D341Med (cell line): ENCODE measurements at regions not wholly inside any gene's neighbourhood (a gene's known extent, or its start where the extent isn't known, plus 50 kb on each side); places are given as distances from the start of the nearest gene placed in this dataset.

Experiments used
- DNase-seq: peaks from one replicate; pipeline ENCODE4 v3.0.0; 2012; ENCODE audit warnings: low spot score

DNA sequence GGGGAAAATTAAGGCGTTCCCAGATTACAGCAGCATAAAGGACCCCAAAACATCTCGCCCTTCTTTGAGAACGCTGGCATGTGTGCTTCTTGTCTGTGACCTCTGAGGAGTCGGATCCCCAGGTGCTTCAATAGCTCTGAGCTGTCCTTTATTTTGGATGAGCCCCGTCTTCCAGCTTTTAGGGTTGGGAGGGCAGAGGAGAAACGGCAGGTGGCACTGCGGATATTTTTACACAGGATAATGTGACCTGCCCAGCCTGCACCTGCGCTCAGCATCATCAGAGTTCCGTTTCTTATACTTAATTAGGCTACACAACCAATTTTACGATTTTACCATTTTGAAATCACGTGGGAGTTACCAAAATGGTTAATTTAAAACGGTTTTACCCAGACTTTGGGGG lies 147.7 kb upstream of the RPS6KA2 start:
- DNase-seq: no peak

- DNase-seq: no peak
Measured at GRCh38 chr6:166774292-166774691, 147.2 kb upstream of the RPS6KA2 start.

DNA sequence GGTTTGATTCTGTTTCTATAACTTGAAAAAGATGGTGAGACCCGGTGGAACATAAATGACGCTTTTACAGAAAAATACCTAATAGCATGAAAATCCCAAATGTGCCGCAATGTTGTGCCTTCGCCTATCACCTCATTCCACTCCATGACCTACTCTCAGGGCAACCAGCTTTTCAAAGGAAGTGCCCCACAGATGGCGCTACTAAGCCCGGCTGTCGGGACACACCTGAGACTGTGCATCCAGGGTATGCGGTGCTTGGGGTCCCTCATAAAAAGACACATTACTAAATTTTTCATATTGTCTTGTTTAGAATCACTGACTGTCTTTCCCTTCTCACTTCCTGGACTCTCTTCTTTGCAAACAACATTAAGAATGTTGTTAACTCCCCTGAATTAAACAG lies 145.5 kb upstream of the RPS6KA2 start:
- DNase-seq: no peak

DNA sequence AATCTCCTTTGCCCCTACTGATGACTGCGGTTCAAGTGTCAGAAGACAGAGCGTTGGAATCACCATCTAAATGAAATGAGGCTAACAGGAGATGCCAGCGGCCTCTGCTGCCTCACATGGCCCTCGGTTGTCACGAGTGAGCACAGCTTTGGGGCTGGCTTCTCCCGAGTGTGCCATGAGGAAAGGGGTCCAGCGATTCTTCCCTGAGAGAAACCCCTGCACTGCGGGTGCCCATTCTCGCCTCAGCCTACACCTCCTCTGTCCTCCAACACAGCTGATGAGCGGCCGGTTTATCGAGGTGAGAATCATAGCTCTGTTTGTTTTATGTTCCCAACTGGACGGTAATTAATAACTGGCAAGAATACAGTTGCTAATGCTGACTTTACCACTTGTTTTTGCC lies 144.7 kb upstream of the RPS6KA2 start:
- DNase-seq: no peak

DNA sequence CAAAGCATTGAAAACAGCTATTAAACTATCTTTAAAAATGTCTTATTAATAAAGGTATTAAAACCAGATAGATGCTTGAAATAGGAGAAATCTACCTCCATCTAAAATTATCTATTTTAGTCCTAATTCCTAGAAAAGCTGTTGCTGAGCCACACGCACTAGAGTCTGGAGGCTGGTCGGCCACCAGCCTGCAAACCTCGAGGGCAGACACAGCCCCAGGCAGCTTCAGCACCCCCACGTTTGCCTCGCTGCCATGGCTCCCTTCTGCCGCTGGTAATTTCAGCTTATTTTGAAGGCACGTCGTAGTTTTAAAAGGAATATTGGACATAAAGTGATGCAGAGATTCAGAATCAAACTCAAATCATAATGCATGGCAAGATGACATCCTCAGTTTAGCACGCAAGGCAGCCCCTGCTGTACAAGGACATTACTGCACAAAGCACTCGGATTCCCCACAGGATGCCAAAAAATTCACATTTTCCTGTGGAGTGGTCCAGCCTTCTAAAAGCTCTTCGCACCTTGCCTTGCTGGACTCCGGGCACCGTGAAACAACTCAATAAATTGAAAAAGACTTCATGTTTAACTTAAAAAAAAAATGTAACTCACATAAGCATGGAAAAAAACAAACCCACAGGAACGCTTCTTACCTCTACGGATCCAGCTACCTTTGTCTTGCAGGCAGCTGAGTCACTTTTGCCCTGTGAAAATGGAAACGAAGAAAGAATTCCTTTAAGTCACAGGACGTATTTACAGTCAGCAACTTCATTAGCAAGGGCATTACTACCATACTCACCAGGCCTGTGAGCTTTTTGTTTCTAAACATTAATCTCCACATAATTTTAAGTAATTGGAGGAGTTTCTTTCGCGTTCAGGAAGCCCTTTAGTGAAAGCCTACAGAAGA lies 143.4 kb upstream of the RPS6KA2 start:
- no peak for DNase-seq

DNA sequence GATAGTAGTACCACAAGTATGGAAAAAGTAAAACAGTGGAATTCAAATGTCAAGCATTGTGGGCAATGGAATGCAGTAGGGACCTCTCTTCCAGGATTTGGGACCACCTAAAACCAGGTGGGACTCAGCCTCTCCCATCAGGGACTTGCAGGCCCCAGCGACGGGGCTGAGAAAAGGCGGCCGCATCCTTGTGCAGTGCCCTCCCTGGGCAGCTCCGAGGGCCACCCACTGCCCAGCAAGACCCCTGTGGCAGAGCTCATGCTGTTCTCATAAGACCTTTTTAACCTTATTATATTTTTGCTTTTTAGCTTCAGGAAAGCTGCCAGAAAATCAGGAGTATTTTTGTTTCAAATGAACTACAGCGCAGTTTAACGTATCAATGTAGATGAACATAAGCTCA lies 142.6 kb upstream of the RPS6KA2 start:
- DNase-seq: no peak

GRCh38 chr6:166768761-166769160 lies 141.7 kb upstream of the RPS6KA2 start:
- DNase-seq: no peak

DNA sequence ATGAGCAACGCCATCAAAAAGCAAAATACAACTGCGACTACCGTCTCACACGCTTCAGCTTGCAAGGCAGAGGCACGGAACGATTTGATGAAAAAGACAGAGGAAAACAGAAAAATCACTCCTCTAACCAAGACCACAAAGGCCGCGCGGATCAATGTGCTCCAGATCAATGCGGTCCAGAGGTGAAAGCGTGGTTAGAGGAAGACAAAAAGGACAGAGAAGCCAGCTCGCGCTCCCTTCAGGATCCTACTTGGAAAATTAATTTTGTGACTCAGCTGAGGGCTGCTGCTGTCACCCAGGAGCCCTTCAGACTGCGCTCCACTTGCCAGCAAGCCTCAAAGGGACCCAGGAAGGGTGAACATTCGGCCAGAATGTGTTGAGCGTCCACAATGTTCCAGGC lies 140.2 kb upstream of the RPS6KA2 start:
- DNase-seq: no peak

DNA sequence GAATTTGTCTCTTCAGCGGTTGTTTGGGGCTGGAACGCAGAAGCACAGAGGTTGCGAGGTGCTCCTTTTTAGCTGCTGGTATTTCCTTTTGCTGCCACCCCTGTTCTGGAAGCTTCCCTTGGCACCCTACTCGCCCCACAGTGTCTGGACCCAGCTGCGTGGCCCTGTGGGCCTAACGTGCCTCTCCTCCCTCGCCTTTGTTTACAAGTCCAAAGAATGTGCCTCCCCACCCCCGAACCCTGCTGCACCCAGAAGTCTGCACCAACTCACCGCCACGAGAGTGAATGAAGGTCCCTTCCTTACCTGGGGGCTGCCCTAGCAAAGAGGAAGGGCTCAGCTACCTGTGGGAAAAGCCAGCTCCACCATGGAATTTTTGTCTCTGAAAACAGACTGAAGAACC lies 139.7 kb upstream of the RPS6KA2 start:
- no peak for DNase-seq

GRCh38 chr6:166765234-166765541 lies 138.1 kb upstream of the RPS6KA2 start:
- no peak for DNase-seq

GRCh38 chr6:166764473-166765233 lies 137.6 kb upstream of the RPS6KA2 start:
- DNase-seq: no peak

DNA sequence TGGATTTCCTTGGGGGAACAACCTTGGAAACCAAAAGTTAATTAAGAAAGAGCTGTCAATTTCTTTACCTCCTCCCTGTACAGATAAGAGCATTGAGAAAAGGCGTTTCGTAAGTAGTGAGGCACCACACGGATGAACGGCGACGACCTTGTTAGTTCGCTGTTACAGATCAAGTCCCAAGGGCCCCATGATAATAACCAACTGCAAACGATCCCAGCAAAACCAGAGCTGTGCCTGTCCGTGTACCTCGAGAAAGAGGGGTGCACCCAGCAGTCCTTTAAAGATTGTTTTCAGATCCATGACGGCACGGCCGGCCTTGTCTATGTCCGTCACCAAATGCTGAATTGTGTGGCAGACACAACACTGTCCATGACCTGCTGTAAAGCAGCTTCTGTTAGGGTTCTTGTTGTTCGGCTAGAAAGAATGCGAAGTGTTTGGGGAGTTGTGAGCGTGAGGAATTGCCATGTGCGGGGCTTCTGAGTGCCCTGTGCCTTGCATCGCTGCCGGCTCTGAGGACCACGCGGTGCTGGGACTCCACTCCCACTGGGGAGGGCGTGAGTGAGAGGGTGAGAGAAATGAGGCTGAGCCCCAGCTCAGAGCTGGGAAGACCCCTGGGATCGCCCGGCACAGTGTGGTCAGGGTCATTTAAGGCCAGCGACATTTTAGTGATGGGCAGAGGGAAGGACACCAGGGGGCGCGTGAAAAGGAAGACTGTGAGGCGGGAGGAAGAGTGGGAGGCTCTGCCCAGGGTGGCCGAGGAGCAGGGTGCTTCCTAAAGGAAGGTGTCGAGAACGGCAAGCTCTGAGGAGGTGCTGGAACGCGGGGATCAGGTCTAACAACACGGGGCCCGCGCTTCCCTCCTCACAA lies 136.8 kb upstream of the RPS6KA2 start:
- DNase-seq: no peak

DNA sequence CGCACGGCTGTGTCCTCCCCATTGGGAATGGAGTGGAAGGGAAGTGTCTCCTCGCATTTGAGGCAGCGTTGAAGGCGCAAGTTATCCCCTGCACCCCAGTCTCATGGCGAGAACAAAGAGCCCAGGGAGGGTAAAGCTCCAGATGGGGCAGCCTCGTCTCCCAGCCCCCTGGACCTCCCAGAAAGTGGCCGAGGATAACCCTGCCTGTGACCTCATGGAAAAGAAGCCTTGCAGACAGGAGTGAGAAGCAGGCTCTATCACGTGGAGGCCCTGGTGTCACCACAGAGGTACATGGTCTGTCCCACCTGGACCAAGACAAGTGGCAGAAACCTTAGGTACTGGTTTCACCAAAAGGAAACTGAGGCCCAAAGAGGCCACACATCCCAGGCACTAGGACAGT lies 134.8 kb upstream of the RPS6KA2 start:
- no peak for DNase-seq

DNA sequence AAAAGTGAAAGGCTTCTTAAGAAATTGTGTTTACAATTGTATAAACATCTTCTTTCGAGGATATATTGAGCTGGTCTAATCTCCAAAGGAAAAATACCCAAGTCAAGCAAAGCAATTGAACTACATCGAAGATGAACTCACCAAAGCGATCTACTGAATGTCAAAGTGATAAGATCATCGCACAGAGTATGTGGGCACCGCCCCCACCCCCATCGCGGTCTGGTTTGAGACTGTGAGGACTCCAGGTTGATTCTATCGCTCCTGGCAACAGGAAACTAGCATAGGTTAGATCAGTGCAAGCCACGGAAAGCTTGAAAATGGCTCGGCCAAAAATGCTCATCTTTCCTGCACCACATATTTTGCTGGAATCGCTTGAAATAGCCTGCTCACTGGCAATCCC lies 133.2 kb upstream of the RPS6KA2 start:
- no peak for DNase-seq

DNA sequence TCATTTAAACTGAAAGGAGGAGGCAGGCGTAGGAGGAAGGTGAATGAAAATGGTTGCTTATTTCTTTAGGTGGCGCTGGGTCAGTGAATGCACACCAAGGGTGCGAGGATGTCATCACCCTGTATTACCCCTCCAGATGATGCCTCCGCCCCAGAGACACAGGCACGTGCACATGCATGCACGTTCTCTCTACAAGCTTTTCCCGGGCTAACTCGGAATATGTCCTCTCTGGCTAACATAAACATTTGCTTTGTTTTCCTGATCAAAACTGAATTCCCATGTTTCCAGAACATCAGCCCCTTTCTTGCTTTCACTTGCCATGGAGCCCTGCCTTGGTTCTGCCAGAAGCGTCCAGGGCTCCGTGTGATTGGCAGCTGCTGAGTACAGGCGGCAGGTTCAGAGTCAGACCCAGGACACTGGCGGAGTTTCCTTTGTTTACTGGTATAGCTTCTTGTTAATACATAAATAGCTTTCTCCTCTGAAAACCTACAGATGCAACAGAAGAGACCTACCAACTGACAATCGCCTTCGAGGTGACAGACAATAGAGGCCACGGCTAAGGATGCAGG lies 131.2 kb upstream of the RPS6KA2 start:
- no peak for DNase-seq

DNA sequence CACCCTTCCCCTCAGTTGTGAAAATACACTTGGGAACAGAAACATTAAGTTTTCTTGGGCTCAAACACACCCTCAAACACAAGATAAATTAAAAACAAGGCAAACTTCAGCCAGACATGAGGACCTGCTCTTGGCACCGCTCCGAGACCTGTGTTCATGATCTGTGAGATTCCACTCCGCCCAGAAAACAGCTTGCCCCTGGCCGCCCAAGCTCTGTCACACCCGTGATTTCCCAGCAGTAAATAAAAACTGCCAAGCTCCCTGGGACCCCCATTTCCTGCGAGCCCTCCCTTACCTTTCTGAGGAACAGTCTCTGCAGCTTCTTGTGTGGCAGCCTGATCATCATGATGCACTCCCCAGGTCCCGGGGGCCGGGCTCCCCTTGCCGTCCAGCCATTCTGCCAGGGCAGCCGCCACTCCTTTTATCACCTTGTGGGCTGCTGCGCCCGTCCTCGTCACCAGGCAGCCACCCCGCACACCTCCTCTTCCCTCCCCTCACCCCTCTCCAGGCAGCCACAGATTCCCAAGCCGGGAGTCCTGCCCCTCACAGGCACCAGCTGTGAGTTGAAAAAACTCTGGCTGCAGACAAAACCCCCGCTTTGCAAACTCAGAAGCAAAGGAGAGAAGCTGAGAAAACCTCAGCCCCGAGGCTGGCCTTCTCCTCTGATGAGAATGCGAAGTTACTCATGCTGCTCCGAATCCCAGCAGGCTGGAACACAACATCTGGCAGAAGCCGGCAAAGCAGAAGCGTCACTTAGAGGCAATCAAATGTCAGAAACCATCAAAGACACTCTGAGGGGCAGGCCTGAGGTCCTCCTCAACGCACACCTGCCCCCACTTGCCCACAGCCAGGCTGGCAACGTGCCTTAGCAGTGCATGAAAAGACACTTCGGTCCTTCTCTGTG lies 130.4 kb upstream of the RPS6KA2 start:
- no peak for DNase-seq

GRCh38 chr6:166754218-166755030 lies 127.4 kb upstream of the RPS6KA2 start:
- no peak for DNase-seq

GRCh38 chr6:166752928-166753721 lies 126.1 kb upstream of the RPS6KA2 start:
- DNase-seq: no peak

GRCh38 chr6:166752097-166752496 lies 125.0 kb upstream of the RPS6KA2 start:
- DNase-seq: no peak
